Upper lobe of left lung (tissue), 4 donors: ENCODE measurements at regions not wholly inside any gene's neighbourhood (a gene's known extent, or its start where the extent isn't known, plus 50 kb on each side); places are given as distances from the start of the nearest gene placed in this dataset.

Experiments
- POLR2A ChIP-seq, 4 donors: fragments of 450-650 bp; IDR thresholded peaks; one replicate each; pipeline ENCODE4 v1.5.1; 2016 to 2017; ENCODE audit warnings: antibody characterized with exemption in 4 of 4, mild to moderate bottlenecking in 2 of 4
- POLR2AphosphoS5 ChIP-seq, 2 donors: sonication (generic); formaldehyde crosslinking; IDR thresholded peaks; one replicate each; pipeline ENCODE4 v1.5.1; 2017; ENCODE audit warnings: antibody characterized with exemption in 2 of 2
- TF ChIP-seq, protein P1 (sequence below), 6 experiments: fragments of 450-650 bp in 4 of 6; fragments of 200-600 bp in 2 of 6; sonication (generic) in 2 of 6; IDR thresholded peaks; one replicate each; pipeline ENCODE4 v1.5.1; 2016 to 2019; ENCODE audit warnings: antibody characterized with exemption in 6 of 6

DNA sequence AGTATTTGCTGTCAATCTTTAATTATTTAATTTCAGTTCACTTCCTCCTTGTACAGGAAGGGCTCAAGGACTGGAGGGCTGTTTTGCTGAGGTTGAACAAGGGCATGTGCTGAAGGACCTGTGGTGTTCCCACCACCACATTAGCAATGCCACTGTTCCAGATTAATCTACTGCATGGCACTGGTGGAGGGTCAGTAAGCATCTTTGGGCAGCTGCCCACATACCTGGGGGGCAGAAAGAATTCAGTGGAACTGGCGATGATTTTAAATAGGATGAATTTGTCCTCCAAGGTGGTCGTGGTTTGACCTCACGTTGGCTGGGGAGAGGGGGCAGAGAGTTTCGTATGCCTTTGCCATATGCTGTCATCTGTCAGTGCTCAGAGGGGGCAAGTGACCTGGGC, 244.8 kb downstream of the TLE3 start:
- TF ChIP-seq, protein P1, sequence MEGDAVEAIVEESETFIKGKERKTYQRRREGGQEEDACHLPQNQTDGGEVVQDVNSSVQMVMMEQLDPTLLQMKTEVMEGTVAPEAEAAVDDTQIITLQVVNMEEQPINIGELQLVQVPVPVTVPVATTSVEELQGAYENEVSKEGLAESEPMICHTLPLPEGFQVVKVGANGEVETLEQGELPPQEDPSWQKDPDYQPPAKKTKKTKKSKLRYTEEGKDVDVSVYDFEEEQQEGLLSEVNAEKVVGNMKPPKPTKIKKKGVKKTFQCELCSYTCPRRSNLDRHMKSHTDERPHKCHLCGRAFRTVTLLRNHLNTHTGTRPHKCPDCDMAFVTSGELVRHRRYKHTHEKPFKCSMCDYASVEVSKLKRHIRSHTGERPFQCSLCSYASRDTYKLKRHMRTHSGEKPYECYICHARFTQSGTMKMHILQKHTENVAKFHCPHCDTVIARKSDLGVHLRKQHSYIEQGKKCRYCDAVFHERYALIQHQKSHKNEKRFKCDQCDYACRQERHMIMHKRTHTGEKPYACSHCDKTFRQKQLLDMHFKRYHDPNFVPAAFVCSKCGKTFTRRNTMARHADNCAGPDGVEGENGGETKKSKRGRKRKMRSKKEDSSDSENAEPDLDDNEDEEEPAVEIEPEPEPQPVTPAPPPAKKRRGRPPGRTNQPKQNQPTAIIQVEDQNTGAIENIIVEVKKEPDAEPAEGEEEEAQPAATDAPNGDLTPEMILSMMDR (IDR thresholded peaks at IDR 0.05), result no peak
- no peak for TF ChIP-seq POLR2A (IDR thresholded peaks at IDR 0.05)
- TF ChIP-seq POLR2AphosphoS5 (IDR thresholded peaks at IDR 0.05), result no peak
